NCI-H2171 treated with DMSO at 0.1 percent for 48 hours (cell line): ENCODE measurements at regions not wholly inside any gene's neighbourhood (a gene's known extent, or its start where the extent isn't known, plus 50 kb on each side); places are given as distances from the start of the nearest gene placed in this dataset.
"Not testable (repeated sequence)": the region's sequence is repeated elsewhere in the genome, so short reads cannot be mapped to it uniquely, and the experiment has no call there.

ENCODE experiments used
- DNase-seq: peaks from one replicate; lab custom pipeline; 2025; lab: John Stamatoyannopoulos, UW

DNA sequence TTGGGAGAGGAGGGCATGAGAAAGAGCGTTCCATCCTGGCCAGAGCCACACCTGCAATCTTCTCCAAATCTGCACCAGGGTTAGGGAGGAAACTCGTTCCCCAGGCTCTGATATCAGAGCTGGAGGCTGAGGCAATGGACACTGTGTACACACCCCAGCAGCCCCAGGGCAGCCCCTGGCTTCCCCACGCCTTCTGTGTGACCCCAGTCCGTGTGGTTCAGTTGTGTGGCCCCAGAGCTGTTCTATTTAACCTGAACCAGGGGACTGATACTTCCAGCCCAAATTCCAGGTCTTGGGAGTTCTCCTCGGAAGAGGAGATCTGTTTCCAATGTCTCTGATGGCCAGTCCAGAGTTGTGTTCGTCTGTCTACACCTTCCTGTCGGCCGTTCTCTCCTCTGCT, 242.6 kb upstream of the EXOC2 start:
- DNase-seq = no peak

DNA sequence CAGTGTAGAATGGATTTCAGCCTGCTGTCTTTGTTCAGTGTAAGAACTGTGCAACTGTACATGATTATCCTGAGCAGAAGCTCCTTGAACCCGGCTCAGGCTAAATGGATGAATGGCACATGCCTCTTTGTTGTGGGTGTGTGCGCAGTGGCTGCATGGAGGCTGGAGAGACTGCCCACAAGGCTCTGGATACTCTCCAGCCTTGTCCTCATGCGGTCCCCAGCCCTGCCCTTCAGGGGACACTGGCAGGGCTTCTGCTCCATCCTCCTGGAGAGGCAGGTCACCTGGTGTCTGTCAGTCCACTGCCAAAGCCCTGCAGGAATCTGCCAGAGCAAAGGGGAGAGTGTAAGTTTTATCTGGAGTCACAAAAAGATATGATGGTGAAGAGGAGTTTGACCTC, 241.7 kb upstream of the EXOC2 start:
- DNase-seq = no peak

DNA sequence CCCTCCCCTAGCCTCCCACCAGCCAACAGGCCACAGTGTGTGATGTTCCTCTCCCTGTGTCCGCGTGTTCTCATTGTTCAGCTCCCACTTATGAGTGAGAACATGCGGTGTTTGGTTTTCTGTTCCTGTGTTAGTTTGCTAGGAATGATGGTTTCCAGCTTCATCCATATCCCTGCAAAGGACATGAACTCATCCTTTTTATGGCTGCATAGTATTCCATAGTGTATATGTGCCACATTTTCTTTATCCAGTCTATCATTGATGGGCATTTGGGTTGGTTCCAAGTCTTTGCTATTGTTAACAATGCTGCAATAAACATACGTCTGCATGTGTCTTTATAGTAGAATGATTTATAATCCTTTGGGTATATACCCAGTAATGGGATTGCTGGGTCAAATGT, 239.0 kb upstream of the EXOC2 start:
- not testable (repeated sequence) for DNase-seq

DNA sequence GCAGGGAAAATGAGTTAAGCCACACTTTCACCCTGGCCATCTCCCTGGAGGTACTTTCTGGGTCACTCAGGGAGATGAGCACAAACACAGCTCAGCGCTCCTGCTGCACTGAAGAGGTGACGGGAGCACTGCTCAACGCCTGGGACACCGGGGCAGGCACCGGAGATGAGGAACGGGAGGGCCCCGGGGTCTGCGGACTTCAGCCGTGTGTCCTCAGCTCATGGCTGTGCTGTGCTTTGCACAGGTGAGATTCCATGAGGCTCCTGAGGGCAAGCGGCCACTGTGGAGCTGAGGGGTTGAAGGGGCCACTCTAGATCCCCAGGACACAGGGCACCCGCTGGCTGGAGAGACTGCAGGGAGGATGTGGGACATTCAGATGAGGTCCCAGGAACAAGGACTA, 234.2 kb upstream of the EXOC2 start:
- DNase-seq = no peak

DNA sequence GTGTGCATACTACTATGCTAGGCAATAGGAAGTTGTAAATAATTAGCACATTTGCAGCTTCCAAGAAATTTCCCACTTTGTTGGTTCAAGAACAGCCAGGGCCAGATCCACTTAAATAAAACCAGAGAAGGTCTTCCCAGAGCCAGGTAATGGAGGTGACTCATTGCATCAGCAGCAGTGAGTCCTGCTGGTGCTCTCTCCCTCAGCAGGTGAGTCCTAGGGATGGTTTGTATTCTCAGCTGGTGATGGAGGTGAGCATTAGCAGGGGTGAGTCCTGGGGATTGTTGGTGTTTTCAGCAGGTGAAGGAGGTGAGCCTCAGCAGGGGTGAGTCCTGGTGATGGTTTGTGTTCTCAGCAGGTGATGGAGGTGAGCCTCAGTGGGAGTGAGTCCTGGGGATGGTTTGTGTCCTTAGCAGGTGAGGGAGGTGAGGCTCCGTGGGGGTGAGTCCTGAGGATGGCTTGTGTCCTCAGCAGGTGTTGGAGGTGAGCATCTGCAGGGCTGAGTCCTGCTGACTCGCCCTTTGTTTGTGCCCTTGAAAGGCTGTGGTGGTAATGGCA, 232.8 kb upstream of the EXOC2 start:
- no peak for DNase-seq

DNA sequence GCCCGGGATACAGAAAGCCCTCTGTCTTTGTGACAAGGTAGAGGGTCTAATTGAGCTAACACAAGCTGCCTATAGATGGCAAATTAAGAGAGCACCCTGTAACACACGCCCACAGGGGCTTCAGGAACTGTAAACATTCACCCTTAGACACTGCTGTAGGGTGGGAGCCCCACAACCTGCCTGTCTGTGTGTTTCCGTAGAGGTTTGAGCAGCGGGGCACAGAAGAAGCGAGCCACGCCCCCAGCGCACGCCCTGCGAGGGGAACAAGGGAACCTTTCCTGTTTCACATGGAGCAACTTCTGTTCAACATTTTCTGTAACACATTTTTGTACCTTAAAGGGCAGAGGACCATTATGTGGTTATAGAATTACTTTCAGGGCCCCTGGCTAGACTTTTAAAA, 231.7 kb upstream of the EXOC2 start:
- no peak for DNase-seq

DNA sequence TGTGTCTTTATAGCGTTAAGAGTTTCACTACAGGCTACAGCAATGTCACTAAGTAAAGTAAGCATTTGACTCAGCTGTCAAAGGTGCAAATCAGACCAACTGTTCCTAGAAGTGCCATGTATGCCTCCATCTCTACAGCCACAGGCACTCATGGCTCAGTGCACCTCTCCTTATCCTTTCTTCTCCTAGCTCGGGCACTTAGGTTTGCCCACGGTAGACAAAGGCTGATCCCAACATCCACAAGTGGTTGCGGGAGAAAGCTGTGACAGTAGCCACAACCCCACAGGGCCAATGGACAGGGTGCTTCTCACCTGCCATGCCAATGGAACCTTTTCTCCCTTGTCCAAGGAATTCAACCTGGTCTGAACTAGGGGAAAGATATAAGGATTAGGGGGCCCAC, 228.5 kb upstream of the EXOC2 start:
- DNase-seq = no peak

DNA sequence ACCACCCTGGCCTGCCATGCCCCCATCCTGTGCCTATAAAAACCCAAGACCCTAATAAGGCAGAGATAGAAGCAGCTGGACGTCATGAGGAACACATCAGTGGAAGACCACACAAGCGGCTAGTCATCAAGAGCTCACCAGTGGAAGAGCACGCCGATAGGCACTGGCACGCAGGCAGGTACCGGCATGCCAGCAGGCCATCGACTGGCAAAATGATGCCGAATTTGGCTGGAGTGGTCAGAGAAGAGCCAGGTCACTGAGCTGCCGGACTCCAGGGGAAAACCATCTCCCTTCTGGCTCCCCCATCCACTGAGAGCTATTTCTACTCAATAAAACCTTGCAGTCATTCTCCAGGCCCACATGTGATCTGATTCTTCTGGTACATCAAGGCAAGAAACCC, 227.6 kb upstream of the EXOC2 start:
- DNase-seq = no peak

DNA sequence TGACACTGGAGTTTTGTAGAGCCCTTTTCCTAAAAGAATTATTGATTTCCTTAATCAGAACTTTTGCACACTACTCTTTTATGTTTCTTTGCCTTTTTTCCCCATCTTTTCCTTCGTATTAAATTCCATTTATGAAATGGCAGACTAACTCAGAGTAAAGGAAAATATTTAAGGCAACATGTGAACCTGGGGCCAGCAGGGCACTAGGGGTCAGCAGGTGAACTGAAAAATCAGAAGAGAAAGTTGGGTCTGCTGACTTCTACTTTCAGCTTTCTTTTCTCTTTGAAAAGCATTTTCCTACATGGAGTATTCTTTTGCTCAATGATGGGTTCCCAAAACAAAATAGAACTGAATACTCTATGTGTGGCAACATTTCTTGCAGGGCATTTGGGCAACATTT, 226.6 kb upstream of the EXOC2 start:
- DNase-seq = no peak

DNA sequence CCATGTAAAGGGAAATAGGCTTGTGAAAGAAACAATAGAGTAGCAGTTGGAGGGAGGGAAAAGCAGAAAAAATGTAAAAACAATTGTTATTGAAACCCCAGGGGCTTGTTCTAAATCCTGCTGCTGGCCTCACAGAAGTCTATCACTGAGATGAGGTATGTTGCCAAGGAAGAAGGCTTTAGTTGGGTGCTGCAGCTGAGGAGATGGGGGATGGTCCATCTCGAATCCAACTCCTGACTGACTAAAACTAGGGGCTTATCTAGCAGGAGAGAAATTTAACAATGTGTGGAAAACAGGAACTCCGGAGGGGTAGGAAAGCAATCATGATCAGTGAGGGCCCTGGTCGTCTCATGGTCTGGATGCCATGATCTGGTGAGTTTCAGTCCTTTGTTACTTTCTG, 225.0 kb upstream of the EXOC2 start:
- DNase-seq = no peak

DNA sequence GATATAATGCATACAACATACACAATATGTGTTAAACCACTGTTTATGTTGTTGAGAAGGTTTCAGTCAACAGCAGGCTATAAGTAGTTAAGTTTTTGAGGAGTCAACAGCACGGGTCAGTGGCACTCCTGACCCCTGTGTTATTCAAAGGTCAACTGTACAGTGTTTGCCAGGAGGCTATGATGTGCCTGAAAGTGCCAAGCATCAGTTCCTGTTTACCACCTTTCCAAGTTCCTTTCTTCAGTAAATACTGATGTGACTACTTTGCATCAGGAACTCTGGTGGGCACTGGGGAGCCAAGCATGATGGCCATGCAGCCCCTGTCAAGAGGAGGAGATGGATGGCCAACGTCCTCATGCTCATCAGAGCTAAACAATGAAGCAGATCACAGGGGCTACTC, 224.4 kb upstream of the EXOC2 start:
- DNase-seq = no peak

DNA sequence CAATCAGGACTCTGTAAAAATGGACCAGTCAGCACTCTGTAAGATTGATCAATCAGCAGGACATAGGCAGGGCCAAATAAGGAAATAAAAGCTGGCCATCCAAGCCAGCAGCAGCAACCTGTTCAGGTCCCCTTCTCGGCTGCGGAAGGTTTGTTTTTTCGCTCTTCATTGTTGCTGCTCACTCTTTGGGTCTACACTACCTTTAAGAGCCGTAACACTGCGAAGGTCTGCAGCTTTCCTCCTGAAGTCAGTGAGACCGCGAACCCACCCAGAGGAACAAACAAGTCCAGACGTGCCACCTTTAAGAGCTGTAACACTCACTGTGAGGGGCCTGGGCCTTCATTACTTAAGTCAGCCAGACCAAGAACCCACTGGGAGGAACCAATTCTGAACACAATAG, 223.2 kb upstream of the EXOC2 start:
- DNase-seq = no peak

DNA sequence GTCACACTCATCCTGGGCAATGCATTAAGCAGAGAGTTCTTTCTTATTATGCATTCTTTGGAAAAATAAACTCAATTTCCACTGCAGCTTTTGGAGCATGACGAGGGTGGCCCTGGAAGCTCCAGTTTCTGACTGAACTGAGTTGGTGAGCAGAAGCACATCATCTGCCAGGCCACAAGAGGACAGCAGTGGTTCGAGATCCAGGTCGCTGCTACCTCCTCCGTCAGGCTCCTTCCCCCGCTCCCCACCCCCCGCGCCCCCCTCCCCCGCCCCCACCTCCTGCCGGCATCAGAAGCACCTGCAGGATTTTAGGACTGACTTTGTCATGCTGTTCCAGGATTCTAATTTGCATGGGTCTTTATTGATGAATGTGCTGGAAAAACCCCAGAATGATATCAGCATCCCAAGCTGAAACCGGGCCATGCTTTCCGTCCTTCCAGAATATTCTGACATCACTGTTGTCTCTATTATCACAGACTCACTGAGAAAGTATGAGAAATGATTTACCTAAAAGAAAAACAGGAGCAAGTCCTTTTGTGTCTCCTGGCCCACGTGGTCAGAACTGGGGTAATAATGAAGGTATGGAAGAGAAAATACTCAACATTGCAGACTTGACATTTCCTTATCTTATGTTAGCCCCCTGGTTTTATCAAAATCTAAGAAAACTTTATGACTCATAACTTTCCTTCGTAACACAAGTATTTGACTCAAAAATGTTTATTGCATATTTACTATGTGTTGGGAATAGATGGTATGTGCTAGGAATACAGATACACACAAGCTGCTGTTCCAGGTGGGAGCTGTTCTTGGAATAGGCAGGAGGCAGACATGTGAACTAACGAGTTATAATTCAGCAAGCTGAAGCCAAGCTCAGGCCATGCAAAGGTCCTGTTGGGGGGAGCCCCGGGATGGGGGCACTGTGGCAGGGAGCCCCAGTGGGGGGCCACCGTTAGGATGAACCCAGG, 220.2 kb upstream of the EXOC2 start:
- no peak for DNase-seq

DNA sequence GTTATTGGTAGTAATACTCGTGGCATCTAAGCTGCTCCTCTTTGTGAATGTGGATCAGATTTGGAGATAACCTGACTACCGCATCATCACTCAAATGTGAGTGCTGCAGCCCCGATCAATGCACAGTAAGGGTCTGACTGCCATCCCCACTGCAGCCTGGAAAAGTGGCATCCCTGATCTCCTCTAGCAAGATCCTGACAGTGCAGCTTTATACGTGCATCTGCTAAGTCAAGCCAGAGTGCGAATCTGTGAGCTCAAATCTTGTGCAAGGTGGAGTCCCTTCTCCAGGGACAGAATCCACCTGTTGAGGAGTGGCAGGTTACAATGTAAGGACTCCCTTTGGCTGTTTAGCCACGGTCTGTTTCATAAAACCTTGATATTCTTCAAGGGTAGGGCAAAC, 215.0 kb upstream of the EXOC2 start:
- DNase-seq = no peak

DNA sequence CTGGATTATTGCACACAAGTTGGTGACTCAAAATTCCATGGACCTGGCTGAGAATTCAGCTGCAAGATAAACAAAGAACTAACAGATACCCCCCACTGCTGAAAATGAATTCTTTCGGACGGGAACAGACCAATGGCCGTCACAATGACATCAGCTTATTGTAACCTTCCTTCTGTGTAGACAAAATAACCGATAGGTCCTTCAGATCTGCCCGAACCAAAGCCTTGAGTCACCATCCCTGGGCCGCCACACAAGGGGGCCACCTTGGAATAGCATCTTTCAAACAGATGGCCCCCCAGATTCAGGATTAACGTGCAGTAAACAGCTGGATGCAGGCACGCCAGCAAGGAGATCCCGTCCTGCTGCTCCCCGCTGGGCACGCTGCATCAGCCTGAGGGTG, 214.0 kb upstream of the EXOC2 start:
- DNase-seq = no peak

DNA sequence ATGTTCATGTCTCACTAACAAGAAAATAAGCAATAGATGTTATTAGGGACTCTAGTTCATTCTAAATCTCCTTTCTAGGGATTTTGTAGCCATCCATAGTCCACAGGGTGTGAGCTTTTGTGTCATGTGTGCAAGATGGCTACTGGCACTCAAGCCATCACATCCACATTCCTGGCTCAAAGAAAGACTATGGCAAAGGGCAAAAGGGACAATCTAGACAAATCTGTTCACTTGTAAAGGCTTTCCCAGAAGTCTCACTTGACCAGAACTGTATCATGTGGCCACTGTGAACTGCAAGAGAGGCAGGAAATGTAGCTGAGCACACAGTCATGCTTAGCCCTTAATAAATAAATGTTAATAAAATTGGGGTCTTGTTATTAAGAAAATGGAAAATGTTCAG, 212.6 kb upstream of the EXOC2 start:
- DNase-seq = no peak

DNA sequence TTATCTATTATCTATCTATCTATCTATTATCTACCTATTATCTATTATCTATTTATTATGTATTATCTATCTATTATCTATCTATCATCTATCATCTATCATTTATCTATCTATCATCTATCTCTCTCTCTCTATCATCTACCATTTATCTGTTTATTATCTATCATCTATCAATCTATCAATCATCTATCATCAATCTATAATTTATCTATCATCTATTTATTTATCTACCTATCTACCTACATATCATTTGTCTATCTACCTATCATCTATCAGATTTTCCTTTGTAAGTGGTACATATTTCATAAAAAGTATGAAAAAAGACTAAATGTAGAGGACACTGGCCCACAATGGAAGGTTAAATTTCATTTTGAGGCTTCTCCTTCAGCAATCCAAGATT, 212.1 kb upstream of the EXOC2 start:
- no peak for DNase-seq

DNA sequence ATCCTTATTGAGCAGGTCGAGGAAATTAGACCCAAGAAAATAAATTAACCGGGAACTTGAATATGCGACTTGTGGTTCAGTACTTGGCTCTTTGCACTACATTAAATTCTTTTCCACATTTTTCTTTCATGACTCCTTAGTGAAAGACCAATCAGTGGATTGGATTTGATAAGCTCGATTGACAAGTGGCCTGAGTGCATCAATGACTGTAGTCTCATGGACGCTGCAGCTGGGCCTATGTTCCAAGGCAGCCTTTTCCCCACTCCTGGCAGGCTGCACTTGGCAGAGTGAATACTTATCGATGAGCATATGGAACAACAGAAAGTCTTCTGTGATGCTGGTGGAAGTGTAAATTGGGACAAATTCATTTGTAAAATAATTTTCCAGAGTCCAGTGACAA, 210.8 kb upstream of the EXOC2 start:
- DNase-seq = no peak

DNA sequence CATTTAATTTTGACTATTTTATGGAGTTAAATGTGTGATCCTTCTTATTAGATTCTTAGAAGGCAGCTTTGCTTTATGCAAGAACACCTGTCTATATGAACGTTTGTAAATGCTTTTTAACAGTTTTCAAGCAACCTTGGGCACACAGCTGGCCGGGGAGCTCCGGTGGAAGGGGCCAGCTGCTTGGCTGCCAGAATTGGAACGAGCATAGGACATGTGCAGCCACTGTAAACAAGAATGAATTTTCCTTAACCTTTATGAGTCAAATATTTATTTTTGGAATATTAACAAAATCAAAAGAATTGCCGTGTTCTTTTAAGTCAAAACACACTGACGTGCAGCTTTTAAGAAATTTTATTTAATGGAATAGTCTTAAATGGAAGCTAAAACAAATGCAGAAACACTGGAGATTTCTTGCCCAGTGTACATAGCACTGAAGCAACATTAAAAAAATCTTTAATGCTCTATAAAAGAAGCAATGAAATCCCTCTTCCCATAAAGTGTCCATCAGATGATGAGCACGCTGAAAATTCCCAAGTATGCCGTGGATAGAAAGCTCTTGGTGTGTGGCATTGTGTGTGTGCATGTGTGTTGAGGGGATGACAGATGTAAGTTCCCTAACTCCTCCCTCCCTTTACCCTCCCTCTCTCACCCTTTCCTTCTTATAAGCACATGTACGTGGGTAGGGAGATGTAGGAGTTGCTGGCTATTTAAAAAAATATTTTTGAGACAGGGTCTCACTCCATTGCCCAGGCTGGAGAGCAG, 208.9 kb upstream of the EXOC2 start:
- DNase-seq = no peak

DNA sequence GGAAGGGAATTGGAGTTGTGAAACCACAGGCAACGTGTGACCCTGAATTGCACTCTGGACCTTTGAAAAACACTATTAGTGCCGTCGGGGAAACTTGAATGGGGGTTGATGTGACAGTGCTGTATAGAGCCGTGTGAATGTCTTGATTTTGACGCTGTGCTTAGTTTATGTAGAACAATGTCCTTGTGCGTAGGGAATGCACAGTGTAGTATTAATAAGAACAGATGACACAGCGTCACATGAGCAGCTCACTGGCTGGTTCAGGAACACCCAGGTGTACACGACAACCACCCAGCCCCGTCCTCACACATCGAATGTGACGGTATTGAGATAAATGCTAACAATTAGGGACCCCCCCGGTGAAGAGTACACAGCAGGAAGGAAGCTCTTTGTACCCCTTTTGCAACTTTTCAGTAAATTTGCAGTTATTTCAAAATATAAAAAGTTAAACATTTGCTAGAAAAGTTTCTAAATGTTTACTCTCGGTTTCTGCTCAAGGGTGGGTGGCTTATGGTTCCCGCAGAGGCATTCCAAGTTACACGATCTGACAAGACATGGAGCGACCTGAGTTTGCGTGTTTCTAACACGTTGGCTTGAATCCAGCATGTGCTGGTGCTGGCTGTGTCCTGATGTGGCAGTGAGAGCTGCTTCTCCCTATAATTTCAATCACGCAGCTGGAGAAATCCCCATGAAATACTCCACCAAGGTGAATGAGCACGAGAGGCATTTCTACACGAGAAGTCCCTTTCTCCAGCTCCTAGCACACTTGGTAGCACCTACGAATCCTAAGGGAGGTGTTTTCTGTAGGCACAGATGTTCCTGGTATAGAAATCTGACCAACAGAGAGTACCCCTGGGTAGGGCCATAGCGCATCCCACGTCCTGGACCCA, 208.0 kb upstream of the EXOC2 start:
- DNase-seq = no peak

DNA sequence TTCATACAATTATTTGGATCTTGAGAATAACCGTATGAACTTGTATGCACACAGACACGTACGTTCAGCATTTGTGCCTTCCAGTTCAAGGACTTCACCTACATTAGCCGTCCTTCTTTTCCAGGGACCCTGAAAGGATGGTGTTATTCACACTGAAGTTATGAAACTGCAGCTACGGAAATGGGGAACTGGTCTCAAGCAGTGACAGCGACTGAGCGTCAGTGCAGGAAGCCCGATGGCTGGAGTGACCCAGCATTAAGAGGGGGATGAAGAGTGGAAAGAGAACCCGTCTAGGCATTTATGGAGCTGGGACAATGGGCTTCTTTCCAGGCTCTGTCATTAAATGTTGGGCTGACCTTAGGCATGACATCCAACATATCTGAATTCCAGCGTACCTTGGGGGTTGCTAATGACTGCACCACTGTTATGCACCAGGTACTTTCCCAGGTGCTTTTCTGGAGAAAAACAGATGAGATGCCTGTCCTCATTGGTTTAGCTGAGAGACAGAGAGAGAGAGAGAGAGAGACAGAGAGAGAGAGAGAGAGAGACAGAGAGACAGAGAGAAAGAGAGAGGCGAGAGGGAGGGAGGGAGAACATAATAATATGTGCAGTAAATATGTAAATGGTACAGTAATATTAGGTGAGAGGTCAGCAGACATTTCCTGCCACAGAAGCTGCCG, 204.7 kb upstream of the EXOC2 start:
- no peak for DNase-seq

DNA sequence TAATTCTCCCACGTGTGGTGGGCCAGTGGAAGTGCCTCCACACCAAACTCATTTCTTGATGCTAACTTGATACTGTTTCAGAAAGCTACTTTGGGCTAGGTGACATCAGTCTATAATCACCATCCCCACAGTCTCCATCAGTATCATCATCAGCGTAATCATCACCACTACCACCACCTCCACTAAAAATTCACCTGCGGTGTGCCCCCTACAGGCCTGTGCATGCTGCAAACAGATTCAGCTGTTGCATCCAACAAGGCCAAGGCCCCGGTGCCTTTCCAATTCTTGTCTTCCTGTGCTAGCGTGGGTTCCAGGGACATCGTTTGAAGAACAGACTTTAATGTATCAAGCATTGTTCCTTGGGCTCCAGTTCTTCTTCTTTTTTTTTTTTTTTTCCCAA, 201.3 kb upstream of the EXOC2 start:
- DNase-seq = no peak
